ENCODE measurements at regions not wholly inside any gene's neighbourhood (a gene's known extent, or its start where the extent isn't known, plus 50 kb on each side); places are given as distances from the start of the nearest gene placed in this dataset.
"Not testable (repeated sequence)": the region's sequence is repeated elsewhere in the genome, so short reads cannot be mapped to it uniquely, and the experiment has no call there.

DNA sequence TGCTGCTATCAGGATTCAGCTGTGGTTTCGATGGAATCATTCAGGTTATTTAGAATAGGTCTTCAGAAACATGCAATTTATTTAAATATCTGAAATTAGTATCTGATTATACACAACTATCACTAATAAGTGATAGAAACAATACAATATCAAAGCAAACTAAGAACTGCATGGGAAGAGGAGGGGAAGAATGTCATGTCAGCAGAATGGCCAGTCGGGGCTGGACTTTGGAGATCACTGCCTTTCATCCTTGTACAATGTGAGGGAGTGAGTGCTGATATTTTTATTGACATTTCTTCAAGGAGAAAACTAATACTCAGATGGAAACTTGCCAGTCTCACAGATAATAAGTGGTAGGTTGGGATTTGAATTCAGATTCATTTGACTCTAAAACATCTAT, 224.0 kb upstream of the LINC00305 start:
- Histone ChIP-seq H3K27me3 (no peaks in the 10 kb centered on the region), H3K4me3 (no peak overlapping the region), H3K4me1 (no peaks in the 10 kb centered on the region), H3K9me3 (no peaks in the 10 kb centered on the region), H3K36me3 (no peaks in the 10 kb centered on the region), H3K27ac (no peak overlapping the region)
- no peak for DNase-seq (ENCODE audit: extremely low spot score in 2 of 2)
- TF ChIP-seq POLR2A (IDR thresholded peaks at IDR 0.05) (no peak), POLR2AphosphoS5 (IDR thresholded peaks at IDR 0.05; ENCODE audit: insufficient read depth in 1 of 2, low read depth in 1 of 2) (no peak)
- TF ChIP-seq, protein P1, sequence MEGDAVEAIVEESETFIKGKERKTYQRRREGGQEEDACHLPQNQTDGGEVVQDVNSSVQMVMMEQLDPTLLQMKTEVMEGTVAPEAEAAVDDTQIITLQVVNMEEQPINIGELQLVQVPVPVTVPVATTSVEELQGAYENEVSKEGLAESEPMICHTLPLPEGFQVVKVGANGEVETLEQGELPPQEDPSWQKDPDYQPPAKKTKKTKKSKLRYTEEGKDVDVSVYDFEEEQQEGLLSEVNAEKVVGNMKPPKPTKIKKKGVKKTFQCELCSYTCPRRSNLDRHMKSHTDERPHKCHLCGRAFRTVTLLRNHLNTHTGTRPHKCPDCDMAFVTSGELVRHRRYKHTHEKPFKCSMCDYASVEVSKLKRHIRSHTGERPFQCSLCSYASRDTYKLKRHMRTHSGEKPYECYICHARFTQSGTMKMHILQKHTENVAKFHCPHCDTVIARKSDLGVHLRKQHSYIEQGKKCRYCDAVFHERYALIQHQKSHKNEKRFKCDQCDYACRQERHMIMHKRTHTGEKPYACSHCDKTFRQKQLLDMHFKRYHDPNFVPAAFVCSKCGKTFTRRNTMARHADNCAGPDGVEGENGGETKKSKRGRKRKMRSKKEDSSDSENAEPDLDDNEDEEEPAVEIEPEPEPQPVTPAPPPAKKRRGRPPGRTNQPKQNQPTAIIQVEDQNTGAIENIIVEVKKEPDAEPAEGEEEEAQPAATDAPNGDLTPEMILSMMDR (IDR thresholded peaks at IDR 0.05) = no peak
- intact Hi-C loops (cut with DNase I) = no loop called here

GRCh38 chr18:64369830-64370440, 221.0 kb upstream of the LINC00305 start:
- H3K4me3 ChIP-seq; H3K27me3 ChIP-seq; H3K27ac ChIP-seq; H3K4me1 ChIP-seq; H3K9me3 ChIP-seq; intact Hi-C loops (cut with DNase I); DNase-seq (ENCODE audit: extremely low spot score in 2 of 2); H3K36me3 ChIP-seq: not testable (repeated sequence)

- H3K36me3 ChIP-seq = no peaks in the 10 kb centered on the region
- H3K4me3 ChIP-seq = no peak overlapping the region
- intact Hi-C loops (cut with DNase I) = no loop called here
- H3K4me1 ChIP-seq = no peaks in the 10 kb centered on the region
- no peaks in the 10 kb centered on the region for H3K27me3 ChIP-seq
- H3K9me3 ChIP-seq = no peaks in the 10 kb centered on the region
- TF ChIP-seq POLR2AphosphoS5 (IDR thresholded peaks at IDR 0.05; ENCODE audit: insufficient read depth in 1 of 2, low read depth in 1 of 2) (no peak), POLR2A (IDR thresholded peaks at IDR 0.05) (no peak)
- TF ChIP-seq, protein P1 (IDR thresholded peaks at IDR 0.05) = no peak
- H3K27ac ChIP-seq = no peak overlapping the region
- DNase-seq (ENCODE audit: extremely low spot score in 2 of 2) = no peak
Measured at GRCh38 chr18:64365106-64365505, 216.2 kb upstream of the LINC00305 start.

DNA sequence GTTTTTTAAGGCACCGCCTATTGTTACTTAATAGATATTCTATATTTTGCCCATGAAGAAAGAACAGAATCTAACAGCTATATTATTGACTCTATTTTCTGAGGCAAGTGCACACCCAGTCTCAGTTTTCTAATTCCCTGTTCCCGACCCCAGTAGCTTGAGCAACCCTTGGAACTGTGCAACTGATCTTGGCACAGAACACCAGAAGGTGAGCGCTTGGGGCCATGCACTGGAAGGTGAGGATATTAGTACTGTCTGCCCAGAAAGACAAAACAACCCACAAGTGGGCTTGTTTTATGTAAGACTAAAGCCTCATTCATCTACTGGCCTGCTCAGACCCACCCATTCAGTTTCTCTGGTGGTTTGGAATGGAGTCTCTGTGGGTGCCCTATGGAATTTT, 188.8 kb upstream of the LINC00305 start:
- Histone ChIP-seq H3K4me1 (no peaks in the 10 kb centered on the region), H3K27ac (no peak overlapping the region)
- intact Hi-C loops (cut with DNase I) = no loop called here

DNA sequence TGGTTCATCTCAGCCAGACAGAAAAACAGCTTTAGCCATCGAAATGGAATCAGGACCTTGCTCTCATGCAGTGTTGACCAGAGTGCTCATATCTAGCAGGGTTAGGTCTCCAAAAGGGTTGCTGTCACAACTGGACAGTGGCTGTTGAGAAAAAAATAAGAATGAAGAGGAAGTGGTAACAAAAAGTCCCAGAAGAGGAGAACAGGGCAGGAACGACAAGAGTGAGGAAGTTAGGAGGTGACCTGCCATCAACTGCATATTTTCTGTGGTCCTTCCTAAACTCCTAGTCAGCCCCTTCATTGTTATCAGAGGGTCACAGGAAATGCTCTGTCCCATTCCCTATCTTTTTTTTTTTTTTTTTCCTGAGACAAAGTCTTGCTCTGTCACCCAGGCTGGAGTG, 188.1 kb upstream of the LINC00305 start:
- H3K9me3 ChIP-seq = no peaks in the 10 kb centered on the region
- H3K4me1 ChIP-seq = no peaks in the 10 kb centered on the region
- DNase-seq (ENCODE audit: extremely low spot score in 2 of 2) = no peak
- H3K4me3 ChIP-seq = no peak overlapping the region
- intact Hi-C loops (cut with DNase I) = no loop called here
- no peaks in the 10 kb centered on the region for H3K36me3 ChIP-seq
- no peaks in the 10 kb centered on the region for H3K27me3 ChIP-seq
- TF ChIP-seq POLR2A (IDR thresholded peaks at IDR 0.05) = no peak
- no peak for TF ChIP-seq POLR2AphosphoS5 (IDR thresholded peaks at IDR 0.05; ENCODE audit: insufficient read depth in 1 of 2, low read depth in 1 of 2)
- TF ChIP-seq, protein P1 (IDR thresholded peaks at IDR 0.05) = no peak
- H3K27ac ChIP-seq = no peak overlapping the region

More for the DNA sequence above, 188.8 kb upstream of the LINC00305 start:
- no peak overlapping the region for H3K4me3 ChIP-seq
- H3K36me3 ChIP-seq = no peaks in the 10 kb centered on the region
- H3K9me3 ChIP-seq = no peaks in the 10 kb centered on the region
- no peaks in the 10 kb centered on the region for H3K27me3 ChIP-seq
- DNase-seq (ENCODE audit: extremely low spot score in 2 of 2) = no peak
- TF ChIP-seq POLR2AphosphoS5 (IDR thresholded peaks at IDR 0.05; ENCODE audit: insufficient read depth in 1 of 2, low read depth in 1 of 2) = no peak
- TF ChIP-seq, protein P1 (IDR thresholded peaks at IDR 0.05) = no peak
- TF ChIP-seq POLR2A (IDR thresholded peaks at IDR 0.05) = no peak
